DND-41 (cell line): ENCODE measurements at regions not wholly inside any gene's neighbourhood (a gene's known extent, or its start where the extent isn't known, plus 50 kb on each side); places are given as distances from the start of the nearest gene placed in this dataset.

Experiments
- EZH2 ChIP-seq: IDR thresholded peaks from 3 replicates; pipeline ENCODE4 v1.6.1; 2012; ENCODE audit warnings: borderline replicate concordance, low read depth, mild to moderate bottlenecking, moderate library complexity, low read length, inconsistent platforms; ENCODE audit not compliant: severe bottlenecking
- TF ChIP-seq, protein P1 (sequence below): IDR thresholded peaks from 2 replicates; pipeline ENCODE4 v1.5.1; 2012; ENCODE audit warnings: borderline replicate concordance, low read length, moderate library complexity, mild to moderate bottlenecking; ENCODE audit not compliant: poor library complexity, severe bottlenecking; ENCODE audit errors: extremely low read depth

- TF ChIP-seq, protein P1, sequence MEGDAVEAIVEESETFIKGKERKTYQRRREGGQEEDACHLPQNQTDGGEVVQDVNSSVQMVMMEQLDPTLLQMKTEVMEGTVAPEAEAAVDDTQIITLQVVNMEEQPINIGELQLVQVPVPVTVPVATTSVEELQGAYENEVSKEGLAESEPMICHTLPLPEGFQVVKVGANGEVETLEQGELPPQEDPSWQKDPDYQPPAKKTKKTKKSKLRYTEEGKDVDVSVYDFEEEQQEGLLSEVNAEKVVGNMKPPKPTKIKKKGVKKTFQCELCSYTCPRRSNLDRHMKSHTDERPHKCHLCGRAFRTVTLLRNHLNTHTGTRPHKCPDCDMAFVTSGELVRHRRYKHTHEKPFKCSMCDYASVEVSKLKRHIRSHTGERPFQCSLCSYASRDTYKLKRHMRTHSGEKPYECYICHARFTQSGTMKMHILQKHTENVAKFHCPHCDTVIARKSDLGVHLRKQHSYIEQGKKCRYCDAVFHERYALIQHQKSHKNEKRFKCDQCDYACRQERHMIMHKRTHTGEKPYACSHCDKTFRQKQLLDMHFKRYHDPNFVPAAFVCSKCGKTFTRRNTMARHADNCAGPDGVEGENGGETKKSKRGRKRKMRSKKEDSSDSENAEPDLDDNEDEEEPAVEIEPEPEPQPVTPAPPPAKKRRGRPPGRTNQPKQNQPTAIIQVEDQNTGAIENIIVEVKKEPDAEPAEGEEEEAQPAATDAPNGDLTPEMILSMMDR, result no peak
- no peak for TF ChIP-seq EZH2
These were observed 266.3 kb upstream of the AGAP1 start for GRCh38 chr2:235227590-235227989.
